ENCODE measurements at regions not wholly inside any gene's neighbourhood (a gene's known extent, or its start where the extent isn't known, plus 50 kb on each side); places are given as distances from the start of the nearest gene placed in this dataset.
"Not testable (repeated sequence)": the region's sequence is repeated elsewhere in the genome, so short reads cannot be mapped to it uniquely, and the experiment has no call there.

DNA sequence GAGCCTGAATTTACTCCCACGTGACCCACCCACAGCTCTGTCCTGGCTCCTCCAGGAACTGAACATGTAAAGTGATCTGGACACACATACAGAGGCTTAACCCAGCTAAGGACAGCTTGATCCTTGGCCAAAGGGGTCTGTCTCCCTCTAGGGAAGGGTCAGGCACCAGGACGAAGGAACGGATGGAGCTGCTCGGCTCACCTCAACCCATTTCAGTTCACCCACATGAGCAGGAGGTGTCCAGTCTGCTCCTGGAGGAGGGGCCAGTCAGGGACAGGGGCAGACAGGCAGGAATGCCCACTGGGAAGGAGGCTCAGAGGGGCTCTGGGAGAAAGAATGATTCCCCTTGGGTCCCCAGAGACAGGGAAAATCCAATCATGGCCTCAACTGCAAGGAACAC is 567.2 kb downstream of the PTPRU start:
- DNase-seq, result no peak

DNA sequence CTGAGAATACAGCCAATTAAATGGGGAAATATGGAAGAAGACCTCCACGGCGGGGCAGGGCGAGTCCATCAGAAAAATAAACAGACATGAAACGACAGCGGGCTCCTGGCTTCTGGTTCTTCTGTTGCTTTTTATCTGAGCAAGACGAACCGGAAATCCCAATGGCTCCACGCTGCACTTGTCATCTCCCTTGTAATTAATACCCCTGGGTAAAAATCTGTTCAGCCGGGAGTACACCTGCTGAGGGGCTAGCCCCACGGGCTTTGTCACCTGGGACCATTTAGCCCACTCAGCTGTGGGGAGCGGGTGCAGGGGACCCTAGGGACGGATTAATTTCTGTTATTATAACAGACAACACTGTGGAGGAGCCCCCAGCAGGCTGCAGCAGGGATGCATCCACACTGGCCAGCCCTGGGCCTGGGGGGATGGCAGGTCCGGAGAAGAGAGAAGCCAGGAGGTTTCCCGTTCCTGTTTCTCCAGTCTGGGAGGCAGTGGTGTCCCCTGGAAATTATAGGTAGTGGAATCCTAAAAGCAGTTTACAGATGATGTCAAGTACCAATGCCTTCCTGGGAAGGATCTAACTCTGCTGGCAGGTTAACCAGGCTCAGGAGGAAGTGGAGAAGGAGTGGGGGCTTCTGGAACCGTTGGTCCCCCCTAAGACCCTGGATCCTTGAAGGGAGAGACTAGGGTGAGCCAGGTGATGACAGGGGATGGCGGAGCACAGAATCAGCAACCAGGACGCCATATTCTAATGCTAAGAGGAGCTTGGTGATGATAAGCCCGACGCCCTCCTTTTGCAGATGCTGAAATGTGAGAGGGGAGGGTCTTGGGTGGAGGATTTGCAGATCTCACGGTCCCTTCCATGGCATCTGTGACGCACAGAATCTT is 566.1 kb downstream of the PTPRU start:
- DNase-seq, result no peak

DNA sequence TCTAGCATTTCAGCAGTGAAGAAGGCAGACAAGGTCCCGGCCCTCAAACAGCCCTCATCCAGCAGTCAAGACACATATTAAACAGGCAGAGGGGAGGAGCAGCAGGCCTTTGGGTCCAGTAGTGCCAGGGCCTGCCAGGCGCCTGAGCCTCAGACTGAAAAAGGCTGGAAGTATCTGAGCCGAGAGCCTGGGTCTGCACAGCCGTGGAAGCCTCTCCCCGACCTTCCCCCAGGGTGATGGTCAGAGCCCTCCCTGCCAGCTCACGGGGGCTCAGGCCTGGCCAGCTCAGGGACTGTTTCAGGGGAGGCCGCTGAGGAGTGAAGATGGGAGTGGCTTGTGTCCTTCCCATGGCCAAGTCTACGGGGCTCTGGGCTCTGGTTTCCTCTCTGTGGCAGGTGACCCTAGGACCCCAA is 565.2 kb downstream of the PTPRU start:
- DNase-seq, result no peak

DNA sequence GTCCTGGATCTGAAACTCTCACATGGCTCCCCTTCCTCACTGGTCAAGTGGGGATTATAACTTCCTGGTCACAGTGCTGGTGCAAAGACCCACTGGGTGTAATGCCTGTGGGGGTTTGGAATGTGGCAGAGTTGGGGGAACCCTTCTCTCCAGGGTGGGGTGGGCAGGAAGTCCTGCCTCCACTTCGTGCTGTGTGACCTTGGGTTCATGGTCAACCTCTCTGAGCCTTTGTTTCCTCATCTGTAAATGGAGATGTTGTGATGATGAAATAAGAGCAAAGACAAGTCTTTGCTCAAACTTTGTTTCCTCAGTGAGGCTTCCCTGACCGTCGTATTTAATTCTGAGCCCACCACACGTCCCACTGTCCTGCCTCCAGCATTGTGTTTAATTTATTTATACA is 564.7 kb downstream of the PTPRU start:
- no peak for DNase-seq

DNA sequence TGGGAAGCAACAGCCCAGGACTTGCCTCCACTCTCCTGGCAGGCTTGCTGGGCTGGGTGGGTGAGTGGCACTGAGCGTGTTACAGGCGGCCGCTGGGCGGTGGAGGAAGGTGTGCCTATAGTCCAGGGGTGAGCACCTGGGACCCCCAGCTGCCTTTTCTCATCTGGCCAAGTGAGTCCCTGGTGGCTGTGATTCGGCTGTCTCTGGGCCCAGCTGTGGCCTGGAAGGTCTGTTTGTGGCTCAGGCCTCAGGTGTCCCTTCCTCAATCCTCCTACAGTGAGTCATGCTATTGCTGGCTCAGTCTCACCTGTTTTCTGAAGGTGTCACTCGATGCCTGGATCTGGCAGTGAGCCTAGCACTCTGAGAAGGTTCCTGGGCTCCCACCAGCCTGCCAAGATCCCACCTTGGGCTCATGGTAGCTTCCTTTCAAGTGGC is 564.2 kb downstream of the PTPRU start:
- no peak for DNase-seq

DNA sequence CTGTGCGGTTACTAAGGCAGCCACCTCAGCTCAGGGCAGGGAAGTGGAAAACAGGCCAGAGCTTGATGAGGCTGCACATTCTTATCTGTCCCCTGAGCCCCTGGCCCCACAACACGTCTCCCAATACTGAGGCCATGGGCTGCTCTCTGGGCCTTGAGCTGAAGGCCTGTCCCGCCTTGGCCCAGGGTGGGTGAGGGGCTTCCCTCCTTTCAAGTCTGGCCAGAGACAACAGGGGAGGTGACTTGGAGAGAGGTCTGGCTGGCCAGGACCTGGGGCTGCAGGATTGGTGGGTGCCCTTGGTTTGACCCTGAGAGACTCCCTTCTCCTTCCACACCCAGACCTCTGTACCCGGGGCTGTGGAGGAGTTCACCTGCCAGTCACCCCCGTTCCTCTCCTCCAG is 563.8 kb downstream of the PTPRU start:
- no peak for DNase-seq

DNA sequence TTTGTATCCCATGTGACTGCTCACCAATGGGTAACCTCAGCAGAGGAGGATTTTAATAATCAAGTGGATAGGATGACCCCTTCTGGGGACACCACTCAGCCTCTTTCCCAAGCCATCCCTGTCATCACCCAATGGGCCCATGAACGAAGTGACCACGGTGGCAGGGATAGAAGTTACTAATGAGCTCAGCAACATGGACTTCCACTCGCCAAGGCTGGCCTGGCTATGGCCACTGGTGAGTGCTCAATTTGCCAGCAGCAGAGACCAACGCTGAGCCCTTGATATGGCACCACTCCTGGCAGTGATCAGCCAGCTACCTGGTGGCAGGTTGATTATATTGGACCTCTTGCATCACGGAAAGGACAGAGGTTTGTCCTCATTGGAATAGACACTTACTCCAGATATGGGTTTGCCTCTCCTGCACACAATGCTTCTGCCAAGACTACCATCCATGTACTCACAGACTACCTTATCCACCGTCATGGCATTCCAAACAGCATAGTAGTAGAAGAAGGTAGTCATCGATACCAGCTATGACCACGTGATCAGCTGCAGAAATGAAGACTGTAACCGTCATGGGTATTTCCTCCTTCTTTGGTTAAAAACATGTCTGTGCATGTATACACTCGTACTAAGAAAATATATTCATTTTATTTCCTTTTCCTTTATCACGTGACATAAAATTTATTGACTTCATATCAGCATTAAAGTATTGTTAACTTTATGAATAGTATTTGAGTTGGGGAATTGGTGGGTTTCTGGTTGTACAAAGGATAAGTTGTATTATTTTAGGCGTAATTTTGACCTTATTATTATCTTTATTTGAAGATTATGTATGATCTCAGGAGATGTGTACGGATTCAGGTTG is 562.6 kb downstream of the PTPRU start:
- DNase-seq, result no peak

DNA sequence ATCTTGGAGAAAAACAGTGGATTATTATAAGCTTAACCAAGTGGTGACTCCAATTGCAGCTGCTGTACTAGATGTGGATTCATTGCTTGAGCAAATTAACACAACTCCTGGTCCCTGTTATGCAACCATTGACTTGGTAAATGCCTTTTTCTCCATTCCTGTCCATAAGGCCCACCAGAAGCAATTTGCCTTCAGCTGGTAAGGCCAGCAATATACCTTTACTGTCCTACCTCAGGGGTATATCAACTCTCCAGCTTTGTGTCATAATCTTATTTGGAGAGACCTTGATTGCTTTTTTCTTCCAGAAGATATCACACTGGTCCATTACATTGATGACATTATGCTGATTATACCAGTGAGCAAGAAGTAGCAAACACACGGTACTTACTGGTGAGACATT is 560.8 kb downstream of the PTPRU start:
- DNase-seq, result not testable (repeated sequence)

DNA sequence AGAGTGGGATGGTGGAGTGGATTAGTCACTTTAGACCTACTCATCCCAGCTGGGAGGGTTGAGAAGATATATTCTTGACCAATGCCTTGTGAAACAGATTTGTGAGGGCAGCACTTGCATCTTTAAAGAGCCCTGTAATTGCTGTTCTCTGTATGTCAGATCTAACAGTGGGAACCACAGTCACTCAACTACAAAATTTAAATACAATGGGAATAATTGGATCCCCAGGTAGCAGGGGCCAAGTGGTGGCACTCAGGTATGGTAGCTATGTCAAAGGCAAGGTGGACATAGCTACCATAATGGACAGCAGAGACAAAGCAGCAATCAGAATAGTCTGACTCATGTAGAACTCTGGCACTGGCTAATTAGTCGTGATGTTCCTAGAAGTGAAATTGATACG is 559.6 kb downstream of the PTPRU start:
- DNase-seq, result not testable (repeated sequence)

DNA sequence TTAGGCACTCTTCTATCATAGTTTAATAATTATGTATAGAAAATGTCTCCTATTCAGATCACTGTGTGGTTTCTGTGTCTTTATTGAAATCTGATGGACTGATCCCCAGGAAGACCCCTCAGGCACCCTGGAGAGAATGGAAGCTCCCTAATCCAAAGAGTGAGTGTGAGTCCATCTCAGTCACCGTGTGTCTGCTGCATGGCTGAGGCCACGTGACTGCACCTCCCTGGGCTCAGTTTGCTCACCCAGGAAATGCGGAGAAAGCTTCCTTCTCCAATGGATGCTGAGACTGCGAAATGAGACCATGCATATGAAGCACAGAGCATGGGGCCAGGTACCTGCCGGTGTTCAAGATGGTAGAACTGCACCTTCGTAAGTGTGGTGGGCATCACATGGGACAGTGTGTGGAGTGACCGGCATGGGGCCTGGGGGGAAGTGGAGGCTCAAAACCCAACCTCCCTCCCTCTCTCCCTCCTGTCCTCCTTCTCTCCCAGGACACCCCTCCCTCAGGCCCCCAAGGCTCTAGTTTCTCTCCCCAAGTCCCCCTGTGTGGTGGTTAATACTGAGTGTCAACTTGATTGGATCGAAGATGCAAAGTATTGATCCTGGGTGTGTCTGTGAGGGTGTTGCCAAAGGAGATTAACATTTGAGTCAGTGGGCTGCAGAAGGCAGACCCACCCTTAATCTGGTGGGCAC is 557.5 kb downstream of the PTPRU start:
- DNase-seq, result no peak

DNA sequence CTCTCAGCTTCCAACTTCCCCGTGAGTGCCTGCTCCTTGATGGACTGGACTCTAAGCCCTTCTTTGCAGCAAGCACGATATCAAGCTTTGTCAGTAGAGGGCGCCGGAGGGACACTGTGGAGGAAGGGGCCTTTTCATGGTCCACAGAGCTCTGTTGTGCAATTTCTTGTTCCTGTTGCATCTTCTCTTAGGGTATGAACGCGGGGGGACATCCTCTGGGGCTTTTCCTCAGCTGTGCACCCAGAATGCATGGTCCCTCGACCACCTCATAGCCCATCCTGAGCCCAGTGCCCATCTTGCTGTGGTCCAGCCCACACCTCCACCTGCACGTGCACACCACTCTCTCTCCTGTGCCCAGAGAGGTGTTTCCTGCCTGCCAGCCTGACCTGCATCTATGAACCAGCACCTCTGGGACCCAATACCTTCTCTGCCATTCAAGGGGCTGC is 556.8 kb downstream of the PTPRU start:
- peak; percentile 8 for DNase-seq

DNA sequence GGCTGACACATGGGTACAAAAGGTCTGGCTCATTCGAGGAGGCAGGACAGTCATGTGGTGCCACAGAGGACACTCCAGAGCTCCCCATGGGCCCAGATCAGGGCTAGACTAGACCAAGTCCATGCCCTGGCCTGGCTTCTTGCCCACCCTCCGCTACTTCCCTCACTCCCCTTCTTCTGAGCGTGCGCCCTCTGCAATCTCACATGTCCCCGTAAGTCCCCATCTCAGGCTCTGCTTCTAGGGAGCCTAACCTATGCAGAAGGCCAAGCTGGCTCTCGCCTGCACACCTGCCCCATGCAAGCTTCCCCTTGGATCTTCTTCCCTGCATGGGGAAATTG is 553.6 kb downstream of the PTPRU start:
- no peak for DNase-seq

DNA sequence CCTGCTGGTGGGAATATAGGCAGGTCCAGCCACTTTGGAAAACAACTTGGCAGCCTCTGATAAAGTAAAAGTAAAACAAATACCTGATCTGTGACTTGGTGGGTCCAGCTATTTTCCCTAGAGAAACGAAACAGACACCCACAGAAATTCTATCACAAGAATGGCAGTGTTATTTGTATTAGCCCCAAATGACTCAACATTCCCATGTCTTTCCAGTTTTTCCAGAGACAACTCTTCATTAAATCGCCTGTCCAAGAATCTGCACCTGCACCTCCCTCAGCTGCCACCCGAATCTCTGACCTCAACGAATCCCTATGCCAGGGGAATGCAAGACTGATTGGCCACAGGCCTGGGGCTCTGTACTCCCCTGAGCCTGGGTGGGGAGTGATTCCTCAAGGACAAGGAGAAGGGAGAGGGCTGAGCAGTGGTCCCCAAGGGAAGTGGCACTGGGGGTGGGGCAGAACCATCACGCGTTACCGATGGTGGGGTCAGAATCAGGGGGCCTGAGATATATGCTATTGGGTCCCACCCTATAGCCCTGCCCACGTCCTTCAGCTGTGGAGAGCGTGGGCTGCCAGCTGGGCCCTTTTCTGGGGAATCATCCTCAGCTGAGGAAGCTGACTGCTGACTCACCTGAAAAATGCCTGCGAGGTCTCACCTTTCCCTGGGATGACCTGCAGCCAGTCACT is 553.0 kb downstream of the PTPRU start:
- no peak for DNase-seq

DNA sequence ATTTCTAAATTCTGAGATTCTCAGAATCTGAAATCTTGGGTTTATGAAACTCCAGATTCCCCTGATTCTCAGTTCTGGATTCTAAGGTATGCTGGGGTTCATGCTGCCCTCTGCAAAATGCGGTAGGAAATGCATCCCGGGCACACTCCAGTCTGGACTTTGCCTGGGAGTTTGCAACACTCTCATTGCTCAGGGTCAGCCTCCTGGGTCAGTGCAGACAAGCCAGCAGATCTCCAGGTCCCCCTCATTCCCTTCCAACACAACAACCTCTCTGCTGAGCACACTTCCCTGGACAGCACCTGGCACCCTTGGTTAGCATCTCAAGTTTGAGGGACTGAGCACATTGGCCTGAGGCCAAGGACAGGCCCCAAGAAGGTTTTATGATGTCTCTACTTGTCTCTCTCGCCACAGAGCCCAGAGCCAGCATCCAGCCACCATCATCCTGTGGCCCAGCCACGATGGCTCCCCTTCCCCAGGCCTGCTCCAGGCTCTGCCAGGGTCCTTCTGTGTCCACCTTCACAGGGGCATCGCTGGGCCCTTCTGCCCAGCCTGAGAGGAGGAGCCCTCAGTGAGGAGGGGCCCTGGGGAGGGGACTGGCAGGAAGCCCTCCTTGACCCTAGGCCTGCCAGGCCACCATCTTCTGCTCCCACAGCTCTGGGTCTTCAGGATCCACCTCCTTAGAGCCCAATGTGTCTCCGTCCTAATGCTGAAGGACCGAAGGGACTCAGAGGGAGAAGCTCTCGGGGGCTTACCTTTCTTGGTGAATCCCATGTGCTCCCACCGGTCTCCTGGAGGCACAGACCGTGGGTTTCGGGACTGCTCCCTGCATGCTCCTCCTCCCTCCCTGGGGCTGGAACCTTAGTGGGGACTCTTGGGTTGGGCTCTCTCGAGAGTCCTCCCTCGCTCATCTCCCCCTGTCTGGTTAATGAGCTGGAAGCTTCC is 550.7 kb downstream of the PTPRU start:
- no peak for DNase-seq

DNA sequence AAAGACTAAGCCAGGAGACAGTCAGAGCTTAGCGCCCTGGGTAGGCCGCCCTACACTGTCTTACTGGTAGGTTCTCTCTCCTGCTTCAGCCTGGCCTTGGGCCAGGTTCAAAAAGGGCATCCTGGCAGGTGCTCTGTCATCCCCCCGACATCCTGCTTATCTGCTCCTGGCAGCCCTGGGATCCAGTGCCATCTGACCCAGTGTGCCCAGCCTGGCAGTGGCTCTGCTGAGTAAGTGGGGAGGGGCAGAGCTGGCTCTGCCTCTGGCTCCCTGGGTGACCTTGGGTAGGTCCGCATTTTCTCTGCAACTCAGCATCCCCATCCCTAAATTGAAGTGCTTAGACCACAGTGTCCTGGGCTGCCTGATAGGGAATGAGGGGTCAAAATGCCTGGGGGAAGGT is 549.9 kb downstream of the PTPRU start:
- DNase-seq, result no peak

DNA sequence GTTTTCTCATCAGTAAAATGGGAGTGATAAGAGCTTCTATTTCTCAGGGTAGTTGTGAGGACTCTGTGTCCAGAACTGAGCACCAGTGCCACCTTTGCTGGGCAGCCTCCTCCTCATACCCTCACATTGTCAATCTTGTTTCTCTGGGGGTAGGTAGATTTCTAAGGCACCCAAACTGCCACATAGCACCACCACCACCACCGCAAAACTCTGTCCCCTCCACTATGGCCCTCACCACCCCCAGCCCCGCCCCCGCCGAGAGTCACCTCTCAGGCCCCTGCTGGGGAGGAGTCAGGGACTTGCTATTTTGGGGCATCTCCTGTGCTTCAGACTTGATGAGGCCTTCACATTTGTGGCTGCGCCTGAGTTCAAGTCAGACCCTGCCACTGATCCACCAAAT is 549.2 kb downstream of the PTPRU start:
- no peak for DNase-seq

DNA sequence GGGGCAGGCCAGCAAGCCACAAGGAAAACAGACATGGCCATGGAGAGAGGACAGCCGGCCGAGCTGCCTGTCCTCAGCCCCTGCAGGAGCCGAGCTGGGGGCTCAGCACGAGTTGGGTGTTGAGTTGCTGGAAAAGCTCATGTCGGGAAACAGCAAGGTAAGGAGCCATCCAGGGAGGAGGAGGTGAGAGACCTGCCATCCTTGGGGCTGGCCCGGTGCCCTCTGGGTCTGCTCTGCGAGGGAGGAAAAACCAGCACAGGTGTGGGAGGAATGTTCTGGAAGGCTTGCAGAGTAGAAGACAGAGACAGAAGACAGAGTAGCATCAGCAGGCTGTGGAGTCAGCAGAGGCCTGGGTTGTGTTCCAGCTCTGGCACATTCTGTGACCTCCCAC is 548.8 kb downstream of the PTPRU start:
- DNase-seq, result no peak

DNA sequence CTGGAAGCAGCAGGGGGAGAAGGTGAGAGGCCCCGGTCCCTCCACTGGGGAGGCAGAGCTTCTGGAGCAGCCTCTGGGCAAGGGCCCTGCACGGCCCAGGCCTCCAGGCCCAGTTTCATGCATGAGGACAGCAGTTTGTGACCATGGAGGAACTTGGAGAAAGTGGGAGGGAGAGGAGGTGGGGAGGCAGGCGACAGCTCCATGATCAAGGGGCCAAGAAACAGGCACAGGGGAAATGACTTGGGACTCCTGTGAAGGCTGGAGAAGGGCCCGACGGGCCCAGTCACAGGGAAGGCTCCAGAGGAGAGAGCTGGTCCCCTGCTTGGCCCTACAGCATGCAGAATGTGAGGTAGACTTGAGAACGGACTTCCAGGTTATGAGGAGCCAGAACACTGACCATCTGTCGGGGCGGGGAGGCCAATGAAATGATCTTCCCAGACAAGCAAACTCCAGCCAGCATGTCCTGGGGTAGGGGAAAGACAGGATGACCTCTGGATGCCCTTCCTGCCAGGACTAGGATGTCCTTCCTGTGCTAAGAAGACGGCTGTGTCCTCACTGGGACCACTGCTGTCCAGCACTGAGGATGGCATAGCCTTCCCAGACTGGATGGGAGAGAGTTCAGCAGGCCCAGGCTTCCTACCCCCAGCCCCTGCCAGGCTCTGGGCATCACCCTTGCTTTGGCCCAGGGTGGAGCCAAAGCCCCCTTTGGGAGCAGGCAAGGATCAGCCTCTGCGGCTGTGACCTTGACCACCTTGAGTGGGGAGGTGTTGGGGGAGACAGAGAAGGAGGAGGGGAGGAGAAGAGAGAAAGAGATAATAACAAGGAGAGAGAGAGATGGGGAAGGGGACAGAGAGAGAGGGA is 548.2 kb downstream of the PTPRU start:
- no peak for DNase-seq

DNA sequence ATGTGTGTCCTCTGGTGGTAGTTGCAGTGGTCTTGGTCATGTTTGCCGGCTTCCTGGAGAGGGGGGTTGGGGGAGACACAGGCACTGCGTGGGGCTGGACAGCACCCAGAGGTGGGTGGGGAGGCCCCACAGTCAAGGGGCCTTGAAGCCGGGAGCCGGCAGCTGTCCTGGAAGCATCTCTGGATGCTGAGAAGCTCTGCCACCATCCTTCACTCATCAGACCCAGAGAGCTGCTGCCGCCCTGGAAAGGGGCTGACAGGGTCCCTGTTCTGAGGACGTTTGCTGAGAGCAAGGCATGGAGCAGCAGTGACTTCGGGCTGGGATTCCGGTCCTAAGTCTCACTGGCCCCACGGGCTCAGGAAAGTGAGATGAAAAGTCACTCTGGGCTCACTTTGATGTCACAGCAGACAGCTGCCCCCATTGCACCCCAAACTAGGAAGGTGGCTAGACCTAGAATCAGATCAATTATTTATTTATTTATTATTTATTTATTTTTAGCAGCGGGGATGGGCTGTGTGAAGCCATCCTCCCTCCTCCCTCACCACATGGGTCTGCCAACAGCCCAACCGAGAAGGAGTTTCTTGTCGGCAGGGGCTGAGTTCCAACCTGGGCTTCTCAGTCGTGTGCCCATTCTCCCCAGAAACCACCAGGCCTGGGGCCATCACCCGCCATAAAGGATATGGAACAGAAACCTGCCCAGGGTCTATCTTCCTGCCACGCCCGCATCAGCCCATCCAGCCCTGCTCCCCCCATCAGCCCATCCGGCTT is 547.4 kb downstream of the PTPRU start:
- DNase-seq, result no peak

Measured in central memory CD4-positive, alpha-beta T cell (primary cell).